Neural progenitor cell (in vitro differentiated cells): ENCODE measurements at regions not wholly inside any gene's neighbourhood (a gene's known extent, or its start where the extent isn't known, plus 50 kb on each side); places are given as distances from the start of the nearest gene placed in this dataset.

Experiments used
- DNase-seq: peaks from one replicate; pipeline ENCODE4 v3.0.0-alpha.2; 2016; ENCODE audit warnings: low spot score
- H2AFZ ChIP-seq: fragments of 200-600 bp; sonication (generic); replicated peaks from 2 replicates; pipeline ENCODE4 v1.6.1; 2016; ENCODE audit warnings: antibody characterized with exemption
- H3F3A ChIP-seq: fragments of 200-600 bp; sonication (generic); 2 replicates; pipeline ENCODE4 v1.6.1; 2016; ENCODE audit warnings: antibody characterized with exemption, low read depth
- H3K27ac ChIP-seq: fragments of 200-600 bp; sonication (generic); 2 replicates; pipeline ENCODE4 v1.5.1; 2016; ENCODE audit warnings: mild to moderate bottlenecking
- H3K27me3 ChIP-seq: fragments of 200-600 bp; sonication (generic); 2 replicates; pipeline ENCODE4 v1.6.1; 2016; ENCODE audit warnings: mild to moderate bottlenecking, moderate library complexity
- H3K36me3 ChIP-seq: fragments of 200-600 bp; sonication (generic); 2 replicates; pipeline ENCODE4 v1.5.1; 2016
- H3K4me1 ChIP-seq: fragments of 200-600 bp; sonication (generic); 2 replicates; pipeline ENCODE4 v1.6.1; 2016; ENCODE audit warnings: mixed run types
- H3K4me2 ChIP-seq: fragments of 200-600 bp; sonication (generic); 2 replicates; pipeline ENCODE4 v1.6.1; 2016
- H3K4me3 ChIP-seq: fragments of 200-600 bp; sonication (generic); 2 replicates; pipeline ENCODE4 v1.5.1; 2016
- H3K79me2 ChIP-seq: fragments of 200-600 bp; sonication (generic); 2 replicates; pipeline ENCODE4 v1.6.1; 2016; ENCODE audit warnings: low read depth
- H3K9ac ChIP-seq: fragments of 200-600 bp; sonication (generic); 2 replicates; pipeline ENCODE4 v1.6.1; 2016
- H3K9me3 ChIP-seq: fragments of 200-600 bp; sonication (generic); 2 replicates; pipeline ENCODE4 v1.5.1; 2016; ENCODE audit warnings: low read depth
- H4K20me1 ChIP-seq: fragments of 200-600 bp; sonication (generic); 2 replicates; pipeline ENCODE4 v1.6.1; 2016; ENCODE audit warnings: low read depth
- H3K27ac Mint-ChIP-seq: 3 replicates; pipeline ENCODE4 v1.8.0; 2021; ENCODE audit warnings: mixed read lengths
- H3K27me3 Mint-ChIP-seq: 2 replicates; pipeline ENCODE4 v1.8.0; 2022; ENCODE audit warnings: low read depth, mild to moderate bottlenecking, inconsistent platforms, moderate library complexity, mixed read lengths; ENCODE audit not compliant: insufficient read depth
- H3K36me3 Mint-ChIP-seq: 3 replicates; pipeline ENCODE4 v1.8.0; 2021; ENCODE audit warnings: mixed read lengths
- H3K4me1 Mint-ChIP-seq: 3 replicates; pipeline ENCODE4 v1.8.0; 2021; ENCODE audit warnings: mixed read lengths
- H3K4me3 Mint-ChIP-seq: 3 replicates; pipeline ENCODE4 v1.8.0; 2021; ENCODE audit warnings: mild to moderate bottlenecking, moderate library complexity, mixed read lengths
- H3K9me3 Mint-ChIP-seq: 3 replicates; pipeline ENCODE4 v1.8.0; 2020; ENCODE audit warnings: mixed read lengths
- EZH2 ChIP-seq: fragments of 200-600 bp; sonication (generic); IDR thresholded peaks from 2 replicates; pipeline ENCODE4 v1.6.1; 2017; ENCODE audit warnings: antibody characterized with exemption, mild to moderate bottlenecking, moderate library complexity
- EZH2phosphoT487 ChIP-seq: fragments of 200-600 bp; sonication (generic); IDR thresholded peaks from 2 replicates; pipeline ENCODE4 v1.6.1; 2017; ENCODE audit warnings: antibody characterized with exemption
- TF ChIP-seq, protein P1 (sequence below): fragments of 200-600 bp; sonication (generic); IDR thresholded peaks from 2 replicates; pipeline ENCODE4 v1.5.1; 2017; ENCODE audit warnings: antibody characterized with exemption, mild to moderate bottlenecking

DNA sequence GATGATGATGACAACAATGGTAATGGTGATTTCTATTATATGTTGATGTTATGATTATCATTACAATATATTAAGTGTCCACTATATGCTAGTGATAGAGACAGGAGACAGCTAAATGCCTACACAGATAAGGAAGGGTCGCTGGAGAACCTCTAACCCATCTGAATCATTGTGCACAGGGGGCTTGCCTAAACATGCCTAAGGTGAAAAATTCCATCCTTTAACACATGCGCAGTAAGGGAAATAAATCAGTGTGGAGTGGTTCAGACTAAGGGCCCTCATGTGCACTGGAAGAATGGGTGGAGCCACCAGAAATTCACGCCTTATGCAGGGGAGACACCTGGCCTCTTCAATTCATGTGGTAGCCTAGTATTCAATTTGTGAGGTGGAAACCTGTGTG, 120.4 kb downstream of the TPBG start:
- H3K27ac ChIP-seq: no peak overlapping the region
- H3K4me2 ChIP-seq: no peak overlapping the region
- H3F3A ChIP-seq: peaks cover 22% of the 10 kb centered on the region
- Mint-ChIP-seq H3K4me3 (no peak overlapping the region), H3K27me3 (no peaks in the 10 kb centered on the region), H3K36me3 (peaks cover 24% of the 10 kb centered on the region), H3K4me1 (peaks cover 10% of the 10 kb centered on the region), H3K27ac (no peak overlapping the region), H3K9me3 (peaks cover 45% of the 10 kb centered on the region)
- H3K4me1 ChIP-seq: peaks cover 5% of the 10 kb centered on the region
- H4K20me1 ChIP-seq: no peaks in the 10 kb centered on the region
- no peak for TF ChIP-seq EZH2phosphoT487
- no peak for TF ChIP-seq EZH2
- TF ChIP-seq, protein P1, sequence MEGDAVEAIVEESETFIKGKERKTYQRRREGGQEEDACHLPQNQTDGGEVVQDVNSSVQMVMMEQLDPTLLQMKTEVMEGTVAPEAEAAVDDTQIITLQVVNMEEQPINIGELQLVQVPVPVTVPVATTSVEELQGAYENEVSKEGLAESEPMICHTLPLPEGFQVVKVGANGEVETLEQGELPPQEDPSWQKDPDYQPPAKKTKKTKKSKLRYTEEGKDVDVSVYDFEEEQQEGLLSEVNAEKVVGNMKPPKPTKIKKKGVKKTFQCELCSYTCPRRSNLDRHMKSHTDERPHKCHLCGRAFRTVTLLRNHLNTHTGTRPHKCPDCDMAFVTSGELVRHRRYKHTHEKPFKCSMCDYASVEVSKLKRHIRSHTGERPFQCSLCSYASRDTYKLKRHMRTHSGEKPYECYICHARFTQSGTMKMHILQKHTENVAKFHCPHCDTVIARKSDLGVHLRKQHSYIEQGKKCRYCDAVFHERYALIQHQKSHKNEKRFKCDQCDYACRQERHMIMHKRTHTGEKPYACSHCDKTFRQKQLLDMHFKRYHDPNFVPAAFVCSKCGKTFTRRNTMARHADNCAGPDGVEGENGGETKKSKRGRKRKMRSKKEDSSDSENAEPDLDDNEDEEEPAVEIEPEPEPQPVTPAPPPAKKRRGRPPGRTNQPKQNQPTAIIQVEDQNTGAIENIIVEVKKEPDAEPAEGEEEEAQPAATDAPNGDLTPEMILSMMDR: no peak
- no peak overlapping the region for H2AFZ ChIP-seq
- H3K79me2 ChIP-seq: no peaks in the 10 kb centered on the region
- no peak for DNase-seq
- no peaks in the 10 kb centered on the region for H3K27me3 ChIP-seq
- H3K9me3 ChIP-seq: peaks cover 39% of the 10 kb centered on the region
- no peak overlapping the region for H3K4me3 ChIP-seq
- H3K36me3 ChIP-seq: peaks cover 24% of the 10 kb centered on the region
- no peak overlapping the region for H3K9ac ChIP-seq

DNA sequence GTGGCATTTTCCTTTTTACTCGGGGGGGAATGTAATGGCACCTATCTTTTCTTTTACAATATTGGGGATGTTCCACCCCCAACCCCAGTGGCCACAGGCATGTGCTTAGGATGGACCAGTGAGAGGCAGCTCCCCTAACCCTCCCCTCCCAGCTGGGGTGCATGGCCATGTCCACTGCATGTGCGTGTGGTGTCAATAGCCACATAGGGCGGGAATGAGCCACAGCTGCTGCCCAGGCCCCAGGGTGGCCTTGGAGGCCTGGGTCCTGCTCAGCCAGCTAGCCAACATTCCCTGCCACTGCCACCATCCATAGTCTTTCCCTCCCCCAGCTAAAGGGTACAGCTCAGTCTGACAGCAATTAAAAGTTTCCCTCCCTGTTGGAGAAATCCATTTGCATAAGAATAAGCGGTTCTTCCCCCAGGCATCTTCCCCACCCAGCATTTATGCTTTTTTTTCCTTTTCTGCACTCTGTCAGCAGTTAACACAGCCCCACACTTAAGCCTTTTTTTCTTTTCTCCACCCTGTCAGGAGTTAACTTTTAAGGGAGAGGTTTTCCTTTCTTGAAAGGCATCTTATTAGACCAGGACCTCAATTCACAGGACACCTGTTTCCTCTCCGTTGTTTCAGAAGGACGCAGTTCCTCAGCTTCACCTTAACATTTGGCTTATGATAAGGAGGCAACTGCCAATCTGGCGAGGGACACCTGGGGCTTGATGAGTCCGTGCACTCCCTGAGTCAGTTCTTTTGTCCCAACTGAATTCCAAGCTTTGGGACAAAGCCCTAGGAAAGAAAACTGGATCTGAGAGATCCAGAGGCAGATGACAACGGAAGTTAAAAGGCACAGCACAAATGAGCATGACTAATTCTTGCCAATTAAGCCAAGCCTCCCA, 121.4 kb downstream of the TPBG start:
- H3K4me1 ChIP-seq: peaks cover under 1% of the 10 kb centered on the region
- peaks cover 43% of the 10 kb centered on the region for H3K9me3 ChIP-seq
- no peaks in the 10 kb centered on the region for H3K27me3 ChIP-seq
- H3K4me3 Mint-ChIP-seq: no peak overlapping the region
- no peak overlapping the region for H3K4me3 ChIP-seq
- H2AFZ ChIP-seq: no peak overlapping the region
- H3K79me2 ChIP-seq: no peaks in the 10 kb centered on the region
- peaks cover 2% of the 10 kb centered on the region for H3K27me3 Mint-ChIP-seq
- H3F3A ChIP-seq: peaks cover 22% of the 10 kb centered on the region
- peaks cover 6% of the 10 kb centered on the region for H3K4me1 Mint-ChIP-seq
- H3K27ac Mint-ChIP-seq: peak overlapping the region; percentile 61
- no peak overlapping the region for H3K4me2 ChIP-seq
- peaks cover 50% of the 10 kb centered on the region for H3K9me3 Mint-ChIP-seq
- peaks cover 28% of the 10 kb centered on the region for H3K36me3 Mint-ChIP-seq
- H3K27ac ChIP-seq: peak overlapping the region; percentile 65
- DNase-seq: peak; percentile 39
- no peak overlapping the region for H3K9ac ChIP-seq
- peaks cover 26% of the 10 kb centered on the region for H3K36me3 ChIP-seq
- no peaks in the 10 kb centered on the region for H4K20me1 ChIP-seq
- TF ChIP-seq, protein P1: no peak
- TF ChIP-seq EZH2 (no peak), EZH2phosphoT487 (no peak)

DNA sequence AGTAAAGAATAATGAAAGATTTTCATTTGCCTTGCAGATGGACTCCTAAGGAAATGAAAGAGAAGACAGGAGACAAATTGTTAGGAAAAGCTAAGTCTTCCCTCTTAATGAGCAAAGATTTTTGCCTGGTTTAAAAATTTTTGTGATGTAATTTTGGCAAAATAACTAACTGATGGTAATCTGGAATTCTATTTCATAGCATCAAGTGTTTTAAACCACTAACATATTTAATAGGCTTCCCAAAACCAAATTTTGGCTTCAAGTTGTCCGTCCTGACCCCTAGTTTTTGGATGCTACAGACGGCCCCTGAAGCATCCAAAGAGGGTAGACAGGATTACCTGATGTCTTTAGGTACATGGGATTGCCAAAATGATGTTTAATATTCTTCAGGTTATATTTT, 124.3 kb downstream of the TPBG start:
- Histone ChIP-seq H3K27ac (no peak overlapping the region), H3K4me2 (no peak overlapping the region), H3F3A (peaks cover 30% of the 10 kb centered on the region), H3K4me1 (peaks cover 11% of the 10 kb centered on the region), H3K9ac (no peak overlapping the region), H2AFZ (no peak overlapping the region), H3K9me3 (peaks cover 43% of the 10 kb centered on the region), H4K20me1 (no peaks in the 10 kb centered on the region), H3K79me2 (no peaks in the 10 kb centered on the region), H3K4me3 (no peak overlapping the region), H3K27me3 (no peaks in the 10 kb centered on the region), H3K36me3 (peaks cover 26% of the 10 kb centered on the region)
- Mint-ChIP-seq H3K4me1 (peaks cover 26% of the 10 kb centered on the region), H3K27ac (no peak overlapping the region), H3K4me3 (no peak overlapping the region), H3K9me3 (peaks cover 51% of the 10 kb centered on the region), H3K27me3 (peaks cover 2% of the 10 kb centered on the region), H3K36me3 (peaks cover 29% of the 10 kb centered on the region)
- no peak for DNase-seq
- TF ChIP-seq, protein P1: no peak
- TF ChIP-seq EZH2 (no peak), EZH2phosphoT487 (no peak)
